SK-N-MC (cell line): ENCODE measurements at regions not wholly inside any gene's neighbourhood (a gene's known extent, or its start where the extent isn't known, plus 50 kb on each side); places are given as distances from the start of the nearest gene placed in this dataset.

Experiments
- DNase-seq: peaks from one replicate; pipeline ENCODE4 v3.0.0-alpha.2; 2011; ENCODE audit warnings: low read depth, low spot score
- H3K27ac ChIP-seq: fragments of 200-600 bp; sonication (generic); 2 replicates; pipeline ENCODE4 v1.5.1; 2016; ENCODE audit warnings: mixed run types
- H3K36me3 ChIP-seq: fragments of 200-600 bp; sonication (generic); 2 replicates; pipeline ENCODE4 v1.6.1; 2017; ENCODE audit warnings: antibody characterized with exemption, low read length, mixed read lengths; ENCODE audit not compliant: insufficient read depth
- H3K4me3 ChIP-seq: fragments of 200-600 bp; sonication (generic); 2 replicates; pipeline ENCODE4 v1.5.1; 2016
- H3K9ac ChIP-seq: fragments of 200-600 bp; sonication (generic); 2 replicates; pipeline ENCODE4 v1.8.0; 2017; ENCODE audit warnings: mixed run types, mixed read lengths; ENCODE audit not compliant: insufficient read length
- H3K9me3 ChIP-seq: fragments of 200-600 bp; sonication (generic); 2 replicates; pipeline ENCODE4 v1.6.1; 2017; ENCODE audit warnings: low read depth, mild to moderate bottlenecking, antibody characterized with exemption, low read length, moderate library complexity, mixed read lengths
- EZH2 ChIP-seq: fragments of 200-600 bp; sonication (generic); IDR thresholded peaks from one replicate; pipeline ENCODE4 v1.6.1; 2017; ENCODE audit warnings: antibody characterized with exemption
- FOXP2 ChIP-seq: optimal IDR thresholded peaks from 2 replicates; pipeline ENCODE3; 2011; ENCODE audit warnings: mild to moderate bottlenecking, moderate library complexity; ENCODE audit not compliant: insufficient read depth; ENCODE audit errors: extremely low read length, control extremely low read depth
- POLR2AphosphoS5 ChIP-seq: IDR thresholded peaks from 2 replicates; pipeline ENCODE4 v1.6.1; 2012; ENCODE audit warnings: mild to moderate bottlenecking, low read depth, low read length, borderline replicate concordance

DNA sequence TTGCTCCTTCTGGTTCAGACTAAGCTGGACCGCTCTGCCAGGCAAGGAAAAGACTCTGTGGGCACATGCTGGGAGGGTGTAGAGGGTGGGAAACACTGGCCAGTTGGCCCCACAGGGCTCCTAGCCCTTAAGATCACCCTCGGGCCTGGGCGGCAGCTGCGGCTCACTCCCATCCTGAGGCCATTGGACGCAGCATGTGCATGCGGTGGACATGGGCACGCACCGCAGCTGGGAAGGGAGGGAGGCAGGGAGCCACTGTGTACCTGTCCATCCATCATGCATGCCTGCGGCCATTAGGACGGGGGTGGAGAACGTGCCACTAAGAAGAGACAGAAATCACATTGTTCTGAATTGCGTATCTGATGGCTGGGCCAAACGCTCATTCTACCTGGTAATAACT is 140.1 kb upstream of the THBS2 start:
- TF ChIP-seq POLR2AphosphoS5 = no peak
- no peak for TF ChIP-seq FOXP2
- no peak for TF ChIP-seq EZH2
- Histone ChIP-seq H3K9me3 (no peaks in the 10 kb centered on the region), H3K4me3 (no peak overlapping the region), H3K27ac (no peak overlapping the region), H3K9ac (no peak overlapping the region), H3K36me3 (no peaks in the 10 kb centered on the region)
- no peak for DNase-seq

DNA sequence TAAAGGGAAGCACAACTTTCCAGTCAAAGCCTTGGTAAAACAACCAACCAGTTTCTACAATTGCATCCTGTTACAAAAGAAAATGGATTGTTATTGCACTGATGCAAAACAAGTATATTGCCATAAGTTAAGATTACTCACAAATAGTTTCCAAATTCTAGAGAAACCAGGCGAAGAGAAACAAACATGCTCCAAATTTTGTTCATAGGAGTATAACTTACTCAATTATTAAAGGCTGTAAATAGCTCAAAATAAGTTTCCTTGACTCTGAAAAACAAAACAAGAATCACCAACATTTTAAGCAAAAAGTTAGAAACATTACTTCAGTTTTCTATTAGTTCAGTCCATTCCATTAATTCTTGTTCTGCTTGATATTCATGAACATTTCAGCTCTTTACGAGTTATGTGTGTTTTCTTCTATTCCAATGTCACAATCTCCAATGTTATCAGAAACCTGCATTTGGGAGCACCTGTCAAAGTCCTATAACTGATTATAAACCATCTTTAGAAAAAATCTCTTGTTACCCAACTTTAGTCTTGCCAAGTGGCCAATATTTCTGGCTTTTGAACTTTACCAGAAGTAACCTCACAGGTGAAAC is 137.9 kb upstream of the THBS2 start:
- Histone ChIP-seq H3K9ac (no peak overlapping the region), H3K4me3 (no peak overlapping the region), H3K27ac (no peak overlapping the region), H3K36me3 (no peaks in the 10 kb centered on the region), H3K9me3 (no peaks in the 10 kb centered on the region)
- TF ChIP-seq FOXP2 (no peak), EZH2 (no peak), POLR2AphosphoS5 (no peak)
- DNase-seq = no peak

DNA sequence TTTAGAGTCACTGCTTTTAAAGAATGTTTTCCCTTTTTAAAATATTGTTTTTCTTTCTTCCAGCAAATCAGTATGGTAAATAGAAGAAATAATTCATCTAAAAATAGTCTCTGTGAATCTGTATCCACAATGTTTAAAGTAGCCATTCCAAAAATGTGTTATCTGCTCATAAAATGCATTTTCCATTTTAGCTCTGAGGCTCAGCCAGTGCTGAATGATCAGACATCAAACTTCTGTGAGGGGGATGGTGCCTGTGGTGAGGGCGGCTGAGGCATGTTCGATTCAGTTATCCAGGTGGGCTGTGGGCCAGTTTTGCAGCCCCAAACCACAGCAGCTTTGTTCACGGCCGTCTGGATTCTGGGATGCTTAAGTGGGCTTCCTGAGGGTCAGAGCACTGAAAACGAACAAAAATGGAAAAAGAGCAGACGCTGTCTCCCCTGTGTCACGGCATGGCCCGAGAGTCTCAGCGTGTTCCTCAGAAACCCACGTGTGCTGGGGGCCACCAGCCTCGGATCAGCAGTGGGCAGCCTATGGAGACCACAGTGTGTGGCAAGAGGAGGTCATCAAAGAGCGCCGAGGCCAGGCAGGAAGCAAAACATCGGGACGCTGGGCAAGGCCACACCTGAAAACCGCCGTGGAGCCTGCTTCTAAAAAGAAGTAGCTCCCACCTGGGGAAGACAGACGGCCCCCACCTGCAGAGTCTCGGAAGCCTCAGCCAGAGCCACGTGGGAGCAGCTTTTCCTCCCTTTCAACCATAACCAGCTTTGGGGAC is 134.9 kb upstream of the THBS2 start:
- Histone ChIP-seq H3K4me3 (no peak overlapping the region), H3K9ac (no peak overlapping the region), H3K36me3 (no peaks in the 10 kb centered on the region), H3K9me3 (no peaks in the 10 kb centered on the region), H3K27ac (no peak overlapping the region)
- DNase-seq = no peak
- TF ChIP-seq POLR2AphosphoS5 = no peak

DNA sequence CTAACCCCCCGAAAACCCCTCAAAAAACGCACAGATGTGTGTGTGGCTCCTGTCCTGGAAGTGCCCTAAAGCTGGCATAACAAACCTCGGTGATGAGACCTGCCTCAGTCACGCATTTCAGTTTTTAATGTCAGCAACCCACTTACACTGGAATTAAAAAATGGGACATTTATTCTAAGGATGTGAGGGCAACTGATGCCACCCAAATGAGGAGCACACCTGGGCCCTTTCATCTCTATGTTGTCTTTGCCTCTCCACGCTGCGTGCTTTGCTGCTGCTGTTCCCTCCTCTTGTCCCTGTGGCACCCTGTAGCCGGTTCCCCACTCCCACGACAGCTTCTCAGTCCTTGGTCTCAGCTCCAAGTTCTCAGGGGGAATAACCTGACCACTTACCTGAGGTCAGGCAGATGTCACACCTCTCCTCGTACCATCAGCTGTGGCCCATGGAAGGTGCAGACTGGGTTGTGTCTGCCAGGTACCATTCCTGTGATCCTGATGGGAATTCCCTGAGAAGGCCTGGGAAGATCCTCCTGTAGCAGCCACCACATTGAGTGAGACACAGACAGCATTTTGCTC is 134.2 kb upstream of the THBS2 start:
- H3K4me3 ChIP-seq = no peak overlapping the region

DNA sequence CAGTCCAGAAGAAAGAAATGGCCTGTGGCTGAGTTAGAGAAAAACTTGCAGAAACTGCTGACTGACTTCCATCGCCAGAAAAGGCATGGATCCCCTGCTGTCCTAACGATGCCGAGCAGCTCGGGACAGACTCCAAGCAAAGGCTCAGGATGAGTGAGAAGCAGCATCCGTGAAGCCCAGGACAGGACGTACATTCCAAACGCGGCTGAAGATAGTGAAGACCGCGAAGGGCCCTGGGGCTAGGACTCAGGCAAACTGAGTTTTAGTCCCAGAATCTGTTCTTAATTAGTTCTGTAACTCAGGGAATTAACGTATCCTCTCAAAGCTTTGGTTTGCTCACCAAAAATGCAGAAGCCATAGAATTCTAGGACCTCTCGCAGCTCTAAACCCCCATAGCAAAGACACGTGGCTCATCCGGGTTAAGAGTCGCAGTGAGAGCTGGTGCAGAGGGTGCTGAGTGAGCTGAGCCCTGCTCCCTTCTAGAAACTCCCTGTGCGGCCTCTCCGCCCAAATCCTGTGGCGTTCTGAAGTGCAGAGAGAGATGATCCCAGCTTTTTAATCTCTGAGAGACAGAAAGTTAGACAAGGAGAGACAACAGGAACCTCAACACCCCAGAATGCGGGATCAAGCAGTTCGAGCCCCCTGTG is 132.9 kb upstream of the THBS2 start:
- Histone ChIP-seq H3K4me3 (peak overlapping the region; percentile 70), H3K36me3 (no peaks in the 10 kb centered on the region), H3K9ac (peak overlapping the region; percentile 74), H3K27ac (peak overlapping the region; percentile 96), H3K9me3 (no peaks in the 10 kb centered on the region)
- DNase-seq = peak; percentile 75
- TF ChIP-seq EZH2 (no peak), POLR2AphosphoS5 (peak; percentile 21; the same call in 1 of the 2 replicates)

More for the DNA sequence above, 134.2 kb upstream of the THBS2 start:
- DNase-seq = no peak
- no peak for TF ChIP-seq EZH2
- no peak for TF ChIP-seq POLR2AphosphoS5
- no peak for TF ChIP-seq FOXP2
- no peaks in the 10 kb centered on the region for H3K9me3 ChIP-seq
- H3K36me3 ChIP-seq = no peaks in the 10 kb centered on the region
- no peak overlapping the region for H3K27ac ChIP-seq
- H3K9ac ChIP-seq = no peak overlapping the region

DNA sequence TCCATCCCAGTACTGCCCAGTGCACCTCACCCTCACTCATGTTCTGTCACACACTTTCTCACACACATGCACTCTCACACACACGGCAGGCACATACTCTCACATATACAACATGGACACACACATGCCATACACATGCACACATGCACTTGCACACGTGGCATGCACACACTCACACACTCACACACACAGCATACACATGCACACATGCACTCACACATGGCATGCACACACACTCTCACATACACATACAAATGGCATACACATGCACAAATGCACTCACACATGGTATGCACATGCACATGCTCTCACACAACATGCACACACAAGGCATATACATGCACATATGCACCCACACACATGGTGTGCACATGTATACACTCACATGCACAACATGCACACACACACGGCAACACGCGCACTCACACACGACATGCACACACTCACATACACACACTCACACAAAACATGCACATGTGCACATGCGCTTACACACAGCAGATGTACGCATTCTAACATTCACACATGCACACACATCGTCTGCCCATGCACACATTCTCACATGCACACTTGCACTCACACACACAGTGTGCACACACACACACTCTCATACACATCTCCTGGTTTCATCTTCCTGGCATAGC is 131.7 kb upstream of the THBS2 start:
- H3K9me3 ChIP-seq = no peaks in the 10 kb centered on the region
- H3K4me3 ChIP-seq = no peak overlapping the region
- no peak for DNase-seq
- TF ChIP-seq EZH2 (no peak), POLR2AphosphoS5 (no peak), FOXP2 (no peak)
- H3K9ac ChIP-seq = no peak overlapping the region
- H3K36me3 ChIP-seq = no peaks in the 10 kb centered on the region
- no peak overlapping the region for H3K27ac ChIP-seq

DNA sequence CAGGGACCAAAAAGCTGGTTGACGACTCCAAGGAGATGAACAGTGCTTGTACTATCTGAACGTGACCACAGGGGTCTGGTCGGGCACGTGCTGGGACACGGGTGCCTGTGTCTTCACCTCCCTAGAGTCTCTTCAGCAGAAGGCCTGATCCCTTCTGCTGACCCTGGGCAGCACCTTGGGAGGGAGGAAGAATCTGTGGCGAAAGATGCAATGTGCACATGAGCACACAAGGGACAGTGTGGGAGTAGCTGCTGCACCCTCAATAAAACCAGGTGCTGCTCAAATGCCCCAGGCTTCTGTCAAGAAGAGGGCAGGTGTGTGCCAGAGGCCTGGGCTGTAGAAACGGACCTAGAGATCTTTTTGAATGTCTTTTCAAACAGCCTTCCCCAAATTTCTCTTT is 130.6 kb upstream of the THBS2 start:
- TF ChIP-seq EZH2 = no peak
- Histone ChIP-seq H3K9ac (no peak overlapping the region), H3K36me3 (no peaks in the 10 kb centered on the region), H3K27ac (no peak overlapping the region), H3K4me3 (no peak overlapping the region), H3K9me3 (no peaks in the 10 kb centered on the region)
- DNase-seq = no peak

DNA sequence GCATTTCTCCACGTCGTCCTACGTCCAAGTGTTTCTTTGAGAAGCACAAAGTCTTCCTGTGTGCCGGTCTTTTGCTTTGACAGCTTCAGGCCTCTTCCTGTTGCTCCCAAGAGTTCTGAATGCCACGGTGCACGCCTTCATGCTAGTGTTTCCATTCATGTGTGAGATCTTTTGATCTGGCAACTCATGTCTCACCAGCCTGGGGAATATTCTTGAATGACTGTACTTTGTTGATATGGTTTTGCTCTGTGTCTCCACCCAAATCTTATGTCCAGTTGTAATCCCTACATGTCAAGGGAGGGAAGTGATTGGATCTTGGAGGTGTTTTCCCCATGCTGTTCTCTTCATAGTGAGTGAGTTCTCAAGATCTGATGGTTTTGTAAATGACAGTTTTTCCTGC is 129.6 kb upstream of the THBS2 start:
- no peak overlapping the region for H3K9ac ChIP-seq
- TF ChIP-seq POLR2AphosphoS5 = no peak
- no peak for TF ChIP-seq FOXP2
- no peak for TF ChIP-seq EZH2
- H3K9me3 ChIP-seq = no peaks in the 10 kb centered on the region
- H3K27ac ChIP-seq = no peak overlapping the region
- no peaks in the 10 kb centered on the region for H3K36me3 ChIP-seq
- no peak for DNase-seq
- no peak overlapping the region for H3K4me3 ChIP-seq

DNA sequence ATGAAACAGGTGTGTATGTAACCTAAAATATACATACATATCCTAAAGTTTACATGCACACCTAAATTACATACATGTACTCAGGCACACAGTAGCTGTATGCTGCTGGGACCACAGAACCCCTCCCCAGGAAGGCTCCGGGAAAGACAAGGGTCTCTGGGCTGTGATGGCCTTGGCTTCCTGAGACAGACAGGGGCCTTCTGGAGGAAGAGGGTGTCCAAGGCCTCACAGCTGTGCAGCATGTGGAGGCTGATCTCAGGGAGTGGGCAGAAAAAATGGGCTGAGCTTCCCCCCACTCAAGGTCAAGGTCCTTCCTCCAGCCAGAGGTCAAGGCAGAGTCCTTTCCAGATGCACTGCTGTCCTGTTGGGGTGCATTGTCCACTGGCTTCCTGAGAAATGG is 129.1 kb upstream of the THBS2 start:
- Histone ChIP-seq H3K27ac (no peak overlapping the region), H3K36me3 (no peaks in the 10 kb centered on the region), H3K9ac (no peak overlapping the region), H3K4me3 (no peak overlapping the region), H3K9me3 (no peaks in the 10 kb centered on the region)
- DNase-seq = no peak
- TF ChIP-seq EZH2 (no peak), FOXP2 (no peak), POLR2AphosphoS5 (no peak)
